Ovary (tissue), 7 donors: ENCODE measurements at regions not wholly inside any gene's neighbourhood (a gene's known extent, or its start where the extent isn't known, plus 50 kb on each side); places are given as distances from the start of the nearest gene placed in this dataset.
"Not testable (repeated sequence)": the region's sequence is repeated elsewhere in the genome, so short reads cannot be mapped to it uniquely, and the experiment has no call there.

Experiments
- DNase-seq, 5 donors: peaks; one replicate each; pipeline ENCODE4 v3.0.0-alpha.2; 2019 to 2020
- H3K27ac ChIP-seq, 2 donors: fragments of 200-600 bp; one replicate each; pipeline versions ENCODE4 v1.5.1 to v1.8.0; 2019 to 2022
- H3K27me3 ChIP-seq: fragments of 200-600 bp; one replicate; pipeline ENCODE4 v1.8.0; 2022
- H3K36me3 ChIP-seq: fragments of 200-600 bp; sonication (generic); one replicate; pipeline ENCODE4 v1.5.1; 2019
- H3K4me1 ChIP-seq: one replicate; pipeline ENCODE4 v1.8.1; 2013; ENCODE audit warnings: mild to moderate bottlenecking, moderate library complexity; ENCODE audit not compliant: insufficient read depth
- H3K4me3 ChIP-seq: fragments of 200-600 bp; sonication (generic); one replicate; pipeline ENCODE4 v1.5.1; 2017
- H3K9me3 ChIP-seq, 2 donors: fragments of 200-600 bp in 1 of 2; sonication (generic) in 1 of 2; one replicate each; pipeline versions ENCODE4 v1.5.1 to v1.8.1; 2013 to 2019; ENCODE audit warnings: mild to moderate bottlenecking in 1 of 2, moderate library complexity in 1 of 2
- CTCF ChIP-seq, 3 donors: fragments of 450-650 bp in 2 of 3; fragments of 200-600 bp in 1 of 3; IDR thresholded peaks; one replicate each; pipeline versions ENCODE4 v1.5.1 to v1.8.0; 2016 to 2022; ENCODE audit warnings: antibody characterized with exemption in 3 of 3, mild to moderate bottlenecking in 1 of 3
- EP300 ChIP-seq: sonication (generic); formaldehyde crosslinking; IDR thresholded peaks from one replicate; pipeline ENCODE4 v1.6.1; 2017; ENCODE audit warnings: antibody characterized with exemption
- POLR2A ChIP-seq: fragments of 450-650 bp; IDR thresholded peaks from one replicate; pipeline ENCODE4 v1.6.1; 2017; ENCODE audit warnings: antibody characterized with exemption, mild to moderate bottlenecking, moderate library complexity
- WGBS, 3 donors: extraction: QIAGEN DNeasy Blood & Tissue Kit in 1 of 3; methylation state at CpG; one replicate each; pipeline versions ENCODE4 v1.1.5 to v1.1.7; 2013 to 2017; 5-methylcytosine and 5-hydroxymethylcytosine counted together
- intact Hi-C, 4 donors: fragments of 100-400 bp; cut with DNase I; formaldehyde crosslinking; loops; one replicate each; pipeline versions ENCODE4 v1.11.0 to v1.15.1; 2022 to 2023
- donor health status: DM: no; HTN: no; CAD: no; lungs with moderate emphysema.
- donor health status: DM: no; HTN: no; CAD: no.
- donor health status: Bipolar disorder and iron deficiency.
- donor health status: DM: no; HTN: no; CAD: no.
- donor health status: DM: yes; HTN: yes; CAD: no.

DNA sequence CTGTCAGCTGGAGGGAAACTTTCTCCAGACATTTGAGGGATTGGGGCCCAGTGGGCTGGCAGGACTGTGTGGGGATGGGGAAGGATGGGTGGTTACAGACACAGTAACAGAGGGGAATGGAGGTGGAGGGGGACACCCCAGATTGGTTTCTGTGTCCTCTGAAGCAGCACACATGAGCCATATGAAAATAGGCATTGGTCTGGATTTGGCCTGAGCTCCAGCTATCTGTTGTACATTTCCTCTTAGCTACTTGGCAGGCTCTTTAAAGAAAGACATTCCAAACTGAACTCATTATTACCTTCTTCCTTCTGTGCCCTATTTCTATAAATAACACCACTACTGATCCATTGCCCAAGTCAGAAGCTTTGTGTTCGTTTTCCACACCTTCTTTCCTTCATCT, 72.0 kb upstream of the PRL start:
- no peak for DNase-seq
- H3K27ac ChIP-seq, result no peak overlapping the region
- peaks cover 2% of the 10 kb centered on the region for H3K4me1 ChIP-seq
- H3K4me3 ChIP-seq, result no peak overlapping the region
- H3K36me3 ChIP-seq, result no peaks in the 10 kb centered on the region
- intact Hi-C loops, result no loop called here
- 43 to 58% (median 54%) methylated on average over 1 of the region's 1 CpG for WGBS, 3 donors
- H3K9me3 ChIP-seq, result no peaks in the 10 kb centered on the region
- TF ChIP-seq EP300 (no peak), CTCF (IDR thresholded peaks at IDR 0.05) (no peak), POLR2A (no peak)
- H3K27me3 ChIP-seq, result no peaks in the 10 kb centered on the region

GRCh38 chr6:22372922-22373321, 76.1 kb upstream of the PRL start:
- TF ChIP-seq CTCF (IDR thresholded peaks at IDR 0.05) (no peak), POLR2A (no peak), EP300 (no peak)
- no peaks in the 10 kb centered on the region for H3K9me3 ChIP-seq
- H3K36me3 ChIP-seq, result no peaks in the 10 kb centered on the region
- no peak overlapping the region for H3K27ac ChIP-seq
- H3K4me3 ChIP-seq, result no peak overlapping the region
- WGBS, 3 donors, result 94 to 97% (median 97%) methylated on average over 2 of the region's 2 CpGs
- H3K27me3 ChIP-seq, result no peaks in the 10 kb centered on the region
- no peaks in the 10 kb centered on the region for H3K4me1 ChIP-seq
- DNase-seq, result no peak
- intact Hi-C loops, result no loop called here

DNA sequence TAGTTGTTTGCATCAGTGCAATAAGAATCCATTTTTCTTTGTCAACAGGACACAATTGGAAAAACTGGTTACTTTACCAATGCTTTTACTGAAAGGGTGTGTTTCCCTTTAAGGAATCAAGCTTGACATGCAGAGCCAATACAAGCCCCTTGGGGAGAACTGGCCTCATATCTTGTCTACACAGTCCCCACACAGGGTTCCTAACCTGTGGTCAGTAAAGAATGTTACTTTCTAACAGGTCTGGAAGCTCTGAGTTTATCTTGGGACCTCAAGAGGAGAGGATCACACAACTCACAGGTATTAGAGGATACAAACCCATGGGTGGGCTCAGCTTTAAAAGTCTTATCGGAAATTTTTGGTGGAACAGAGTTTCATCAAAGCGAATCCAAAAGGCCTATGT, 78.1 kb upstream of the PRL start:
- 96 to 99% (median 97%) methylated on average over 2 of the region's 2 CpGs for WGBS, 3 donors
- intact Hi-C loops, result not testable (repeated sequence)

GRCh38 chr6:22376293-22376692, 79.5 kb upstream of the PRL start:
- H3K4me1 ChIP-seq, H3K27me3 ChIP-seq, DNase-seq, H3K4me3 ChIP-seq, H3K9me3 ChIP-seq, H3K36me3 ChIP-seq, intact Hi-C loops, H3K27ac ChIP-seq: not testable (repeated sequence)

More for the DNA sequence above, 78.1 kb upstream of the PRL start:
- H3K36me3 ChIP-seq, DNase-seq, H3K9me3 ChIP-seq, H3K27me3 ChIP-seq, H3K27ac ChIP-seq, H3K4me1 ChIP-seq, H3K4me3 ChIP-seq: not testable (repeated sequence)

DNA sequence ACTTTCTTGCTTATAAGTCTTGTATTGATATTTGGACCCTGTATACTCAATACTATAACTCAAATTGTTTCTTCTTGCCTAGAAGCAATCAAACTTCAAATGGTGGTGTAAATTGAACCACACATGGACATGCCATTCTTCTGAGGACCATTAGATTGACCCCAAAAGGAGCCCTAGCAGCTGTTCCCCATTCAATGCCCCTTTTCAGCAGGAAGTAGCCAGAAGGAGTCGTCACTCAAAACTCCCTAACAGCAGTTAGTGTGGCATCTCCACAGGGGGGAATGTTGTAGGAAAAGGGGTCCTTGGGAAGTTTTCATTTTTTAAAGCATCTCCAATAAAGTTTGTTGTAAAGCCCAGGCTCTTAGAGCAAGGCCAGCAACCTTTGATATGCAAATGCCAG, 81.7 kb upstream of the PRL start:
- H3K27ac ChIP-seq, H3K27me3 ChIP-seq, DNase-seq, H3K9me3 ChIP-seq, intact Hi-C loops, H3K4me3 ChIP-seq, H3K36me3 ChIP-seq, H3K4me1 ChIP-seq: not testable (repeated sequence)
- WGBS, 3 donors, result 95 to 100% (median 96%) methylated on average over 1 of the region's 1 CpG

GRCh38 chr6:22380236-22380635, 83.4 kb upstream of the PRL start:
- no peaks in the 10 kb centered on the region for H3K27me3 ChIP-seq
- no peaks in the 10 kb centered on the region for H3K36me3 ChIP-seq
- no peak overlapping the region for H3K27ac ChIP-seq
- no peaks in the 10 kb centered on the region for H3K4me1 ChIP-seq
- H3K4me3 ChIP-seq, result no peak overlapping the region
- no peaks in the 10 kb centered on the region for H3K9me3 ChIP-seq
- TF ChIP-seq EP300 (no peak), POLR2A (no peak), CTCF (IDR thresholded peaks at IDR 0.05) (no peak)
- intact Hi-C loops, result no loop called here
- WGBS, 3 donors, result 90 to 92% (median 92%) methylated on average over 3 of the region's 3 CpGs
- DNase-seq, result no peak
